SU-DHL-6 (cell line): ENCODE measurements at regions not wholly inside any gene's neighbourhood (a gene's known extent, or its start where the extent isn't known, plus 50 kb on each side); places are given as distances from the start of the nearest gene placed in this dataset.

Source experiments
- H2AFZ ChIP-seq: fragments of 200-600 bp; sonication (generic); 2 replicates; pipeline ENCODE4 v1.6.1; 2014; ENCODE audit warnings: low read depth, mild to moderate bottlenecking, moderate library complexity, mixed read lengths, antibody characterized with exemption, low read length; ENCODE audit not compliant: severe bottlenecking
- H3F3A ChIP-seq: fragments of 200-600 bp; shearing (Covaris generic); 2 replicates; pipeline ENCODE4 v1.6.0; 2016; ENCODE audit warnings: antibody characterized with exemption, mild to moderate bottlenecking; ENCODE audit not compliant: insufficient read depth
- H3K27ac ChIP-seq: fragments of 200-600 bp; sonication (generic); 2 replicates; pipeline ENCODE4 v1.5.1; 2016; ENCODE audit warnings: low read depth, mild to moderate bottlenecking, low read length, moderate library complexity, mixed read lengths
- H3K27me3 ChIP-seq: fragments of 200-600 bp; sonication (generic), shearing (Covaris generic); 2 replicates; pipeline ENCODE4 v1.6.0; 2014; ENCODE audit warnings: mild to moderate bottlenecking, low read length
- H3K36me3 ChIP-seq: fragments of 200-600 bp; sonication (generic); 2 replicates; pipeline ENCODE4 v1.6.1; 2014; ENCODE audit warnings: mild to moderate bottlenecking, low read length, mixed read lengths
- H3K4me2 ChIP-seq: fragments of 300-600, 200-600 bp; shearing (Covaris generic), sonication (generic); 2 replicates; pipeline ENCODE4 v1.6.0; 2014; ENCODE audit warnings: low read length, low read depth, mild to moderate bottlenecking; ENCODE audit not compliant: poor library complexity, severe bottlenecking
- H3K4me3 ChIP-seq: fragments of 200-600 bp; sonication (generic); 2 replicates; pipeline ENCODE4 v1.5.1; 2014; ENCODE audit warnings: antibody characterized with exemption, low read length, mild to moderate bottlenecking, mixed read lengths; ENCODE audit not compliant: insufficient read depth, poor library complexity, severe bottlenecking
- H3K79me2 ChIP-seq: fragments of 200-600 bp; sonication (generic); 2 replicates; pipeline ENCODE4 v1.6.1; 2014; ENCODE audit warnings: mild to moderate bottlenecking, low read length, moderate library complexity; ENCODE audit not compliant: insufficient read depth
- H3K9ac ChIP-seq: fragments of 200-600 bp; sonication (generic); 2 replicates; pipeline ENCODE4 v1.7.0; 2014; ENCODE audit warnings: mild to moderate bottlenecking, low read length
- H3K9me2 ChIP-seq: fragments of 200-600 bp; sonication (generic); replicated peaks from 2 replicates; pipeline ENCODE4 v1.6.1; 2014; ENCODE audit warnings: low read length; ENCODE audit not compliant: insufficient read depth
- H3K9me3 ChIP-seq: fragments of 200-600 bp; sonication (generic); 2 replicates; pipeline ENCODE4 v1.6.1; 2014; ENCODE audit warnings: low read length, mixed read lengths; ENCODE audit not compliant: insufficient read depth
- H4K20me1 ChIP-seq: fragments of 200-600 bp; sonication (generic); 2 replicates; pipeline ENCODE4 v1.6.1; 2014; ENCODE audit warnings: low read depth, mild to moderate bottlenecking, antibody characterized with exemption, low read length, moderate library complexity, mixed read lengths
- EZH2phosphoT487 ChIP-seq: fragments of 200-600 bp; sonication (generic), shearing (Covaris generic); conservative IDR thresholded peaks from 2 replicates; pipeline ENCODE4 v1.6.1; 2018; ENCODE audit warnings: mild to moderate bottlenecking, antibody characterized with exemption, low read length, moderate library complexity, mixed read lengths
- TF ChIP-seq, protein P1 (sequence below): fragments of 200-600 bp; sonication (generic); IDR thresholded peaks from one replicate; pipeline ENCODE4 v1.5.1; 2017; ENCODE audit warnings: antibody characterized with exemption, mild to moderate bottlenecking, low read length, moderate library complexity; ENCODE audit not compliant: insufficient read depth, poor library complexity, severe bottlenecking

GRCh38 chr6:114690625-114691024 is 347.8 kb upstream of the HS3ST5 start:
- Histone ChIP-seq H3K9me3 (no peaks in the 10 kb centered on the region), H3K9me2 (no peaks in the 10 kb centered on the region), H3F3A (no peaks in the 10 kb centered on the region), H2AFZ (no peak overlapping the region), H3K27ac (no peak overlapping the region), H3K36me3 (no peaks in the 10 kb centered on the region), H3K4me2 (no peak overlapping the region), H3K27me3 (no peaks in the 10 kb centered on the region), H3K4me3 (no peak overlapping the region), H3K79me2 (no peaks in the 10 kb centered on the region), H4K20me1 (no peaks in the 10 kb centered on the region), H3K9ac (no peak overlapping the region)
- TF ChIP-seq, protein P1, sequence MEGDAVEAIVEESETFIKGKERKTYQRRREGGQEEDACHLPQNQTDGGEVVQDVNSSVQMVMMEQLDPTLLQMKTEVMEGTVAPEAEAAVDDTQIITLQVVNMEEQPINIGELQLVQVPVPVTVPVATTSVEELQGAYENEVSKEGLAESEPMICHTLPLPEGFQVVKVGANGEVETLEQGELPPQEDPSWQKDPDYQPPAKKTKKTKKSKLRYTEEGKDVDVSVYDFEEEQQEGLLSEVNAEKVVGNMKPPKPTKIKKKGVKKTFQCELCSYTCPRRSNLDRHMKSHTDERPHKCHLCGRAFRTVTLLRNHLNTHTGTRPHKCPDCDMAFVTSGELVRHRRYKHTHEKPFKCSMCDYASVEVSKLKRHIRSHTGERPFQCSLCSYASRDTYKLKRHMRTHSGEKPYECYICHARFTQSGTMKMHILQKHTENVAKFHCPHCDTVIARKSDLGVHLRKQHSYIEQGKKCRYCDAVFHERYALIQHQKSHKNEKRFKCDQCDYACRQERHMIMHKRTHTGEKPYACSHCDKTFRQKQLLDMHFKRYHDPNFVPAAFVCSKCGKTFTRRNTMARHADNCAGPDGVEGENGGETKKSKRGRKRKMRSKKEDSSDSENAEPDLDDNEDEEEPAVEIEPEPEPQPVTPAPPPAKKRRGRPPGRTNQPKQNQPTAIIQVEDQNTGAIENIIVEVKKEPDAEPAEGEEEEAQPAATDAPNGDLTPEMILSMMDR = no peak
- no peak for TF ChIP-seq EZH2phosphoT487

GRCh38 chr6:114659513-114659912 is 316.7 kb upstream of the HS3ST5 start:
- H3K9me3 ChIP-seq = no peaks in the 10 kb centered on the region
- no peak overlapping the region for H3K9ac ChIP-seq
- H4K20me1 ChIP-seq = no peaks in the 10 kb centered on the region
- H3K79me2 ChIP-seq = no peaks in the 10 kb centered on the region
- no peaks in the 10 kb centered on the region for H3K9me2 ChIP-seq
- H3K27me3 ChIP-seq = no peaks in the 10 kb centered on the region
- no peak overlapping the region for H2AFZ ChIP-seq
- no peak overlapping the region for H3K4me2 ChIP-seq
- no peaks in the 10 kb centered on the region for H3F3A ChIP-seq
- no peak for TF ChIP-seq EZH2phosphoT487
- TF ChIP-seq, protein P1 = no peak
- H3K4me3 ChIP-seq = no peak overlapping the region
- no peak overlapping the region for H3K27ac ChIP-seq
- no peaks in the 10 kb centered on the region for H3K36me3 ChIP-seq

GRCh38 chr6:114651611-114652010 is 308.8 kb upstream of the HS3ST5 start:
- no peaks in the 10 kb centered on the region for H4K20me1 ChIP-seq
- TF ChIP-seq, protein P1 = no peak
- TF ChIP-seq EZH2phosphoT487 = no peak

More at GRCh38 chr6:114651611-114652010, 308.8 kb upstream of the HS3ST5 start:
- no peaks in the 10 kb centered on the region for H3K79me2 ChIP-seq
- no peaks in the 10 kb centered on the region for H3K36me3 ChIP-seq
- H2AFZ ChIP-seq = no peak overlapping the region
- no peak overlapping the region for H3K4me2 ChIP-seq
- H3K9ac ChIP-seq = no peak overlapping the region
- H3K27ac ChIP-seq = no peak overlapping the region
- no peaks in the 10 kb centered on the region for H3F3A ChIP-seq
- no peaks in the 10 kb centered on the region for H3K27me3 ChIP-seq
- H3K9me2 ChIP-seq = no peaks in the 10 kb centered on the region
- no peak overlapping the region for H3K4me3 ChIP-seq
- H3K9me3 ChIP-seq = no peaks in the 10 kb centered on the region
